ENCODE measurements at regions not wholly inside any gene's neighbourhood (a gene's known extent, or its start where the extent isn't known, plus 50 kb on each side); places are given as distances from the start of the nearest gene placed in this dataset.

DNA sequence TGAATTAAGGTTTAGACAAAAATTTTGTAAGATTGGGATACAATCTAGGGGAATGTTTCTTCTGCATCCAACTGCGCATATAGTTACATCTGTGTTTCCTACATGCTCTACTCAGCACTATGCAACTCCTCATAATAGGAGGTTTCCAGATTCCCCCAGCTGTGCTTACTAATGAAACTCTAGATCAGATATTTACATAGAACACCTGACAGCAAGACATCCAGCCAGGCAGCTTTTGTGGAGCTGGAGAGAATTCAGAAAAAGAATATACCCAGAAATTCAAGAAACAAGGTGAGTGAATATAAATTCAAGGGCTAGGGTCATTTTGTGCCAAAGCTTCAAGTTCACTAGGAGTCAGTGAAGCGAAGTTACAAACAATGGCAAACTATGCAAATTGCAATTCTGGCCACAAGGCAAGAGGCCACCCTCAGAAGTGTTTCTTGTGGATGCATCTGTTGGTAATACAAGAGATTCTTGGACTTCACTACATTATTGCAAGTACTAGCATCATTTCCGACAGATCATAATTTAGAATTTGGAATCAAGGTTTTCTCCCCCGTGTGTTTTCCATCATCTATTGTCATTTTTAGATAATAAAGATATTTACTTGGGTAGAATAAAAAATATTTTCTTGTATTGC, 341.2 kb upstream of the NAV3 start:
- TF ChIP-seq, protein P1, sequence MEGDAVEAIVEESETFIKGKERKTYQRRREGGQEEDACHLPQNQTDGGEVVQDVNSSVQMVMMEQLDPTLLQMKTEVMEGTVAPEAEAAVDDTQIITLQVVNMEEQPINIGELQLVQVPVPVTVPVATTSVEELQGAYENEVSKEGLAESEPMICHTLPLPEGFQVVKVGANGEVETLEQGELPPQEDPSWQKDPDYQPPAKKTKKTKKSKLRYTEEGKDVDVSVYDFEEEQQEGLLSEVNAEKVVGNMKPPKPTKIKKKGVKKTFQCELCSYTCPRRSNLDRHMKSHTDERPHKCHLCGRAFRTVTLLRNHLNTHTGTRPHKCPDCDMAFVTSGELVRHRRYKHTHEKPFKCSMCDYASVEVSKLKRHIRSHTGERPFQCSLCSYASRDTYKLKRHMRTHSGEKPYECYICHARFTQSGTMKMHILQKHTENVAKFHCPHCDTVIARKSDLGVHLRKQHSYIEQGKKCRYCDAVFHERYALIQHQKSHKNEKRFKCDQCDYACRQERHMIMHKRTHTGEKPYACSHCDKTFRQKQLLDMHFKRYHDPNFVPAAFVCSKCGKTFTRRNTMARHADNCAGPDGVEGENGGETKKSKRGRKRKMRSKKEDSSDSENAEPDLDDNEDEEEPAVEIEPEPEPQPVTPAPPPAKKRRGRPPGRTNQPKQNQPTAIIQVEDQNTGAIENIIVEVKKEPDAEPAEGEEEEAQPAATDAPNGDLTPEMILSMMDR (IDR thresholded peaks at IDR 0.05) = no peak
- TF ChIP-seq POLR2A (IDR thresholded peaks at IDR 0.05) (no peak), POLR2AphosphoS5 (IDR thresholded peaks at IDR 0.05) (no peak)
